Panc1 (cell line): ENCODE measurements at regions not wholly inside any gene's neighbourhood (a gene's known extent, or its start where the extent isn't known, plus 50 kb on each side); places are given as distances from the start of the nearest gene placed in this dataset.

Experiments used
- ATAC-seq: fragments of 200-7000 bp; cut with Tn5 transposase; 2 replicates; pipeline ENCODE4 v1.9.1; 2020; ENCODE audit warnings: mild to moderate bottlenecking, moderate library complexity
- BruUV-seq: library from RNA; stranded (reverse); fragments of 400-500 nt; replicated peaks from 2 replicates; lab custom pipeline; 2021; lab: Mats Ljungman, UMichigan
- CTCF ChIA-PET: fragments of 300-600 bp; sonication (Branson Sonifier 250); formaldehyde crosslinking; loops from one replicate; lab custom pipeline; 2022; ENCODE audit warnings: antibody characterized with exemption; lab: Charles Lee
- POLR2A ChIA-PET: fragments of 300-600 bp; sonication (Branson Sonifier 250); formaldehyde crosslinking; loops from one replicate; lab custom pipeline; 2022; ENCODE audit warnings: antibody characterized with exemption; lab: Charles Lee
- DNase-seq: peaks from one replicate; pipeline ENCODE4 v3.0.0-alpha.2; 2010; ENCODE audit warnings: low read depth, low spot score
- H3K27ac ChIP-seq: 2 replicates; pipeline ENCODE4 v1.5.1; 2011; ENCODE audit warnings: mild to moderate bottlenecking, low read length, inconsistent platforms
- H3K27me3 ChIP-seq: fragments of 200-500 bp; sonication (Bioruptor generic); 2 replicates; pipeline ENCODE4 v1.6.0; 2014; ENCODE audit warnings: low read length, inconsistent platforms; ENCODE audit not compliant: control insufficient read depth, insufficient read depth
- H3K36me3 ChIP-seq: fragments of 200-500 bp; sonication (Bioruptor generic); 2 replicates; pipeline ENCODE4 v1.5.1; 2014; ENCODE audit warnings: inconsistent platforms, mild to moderate bottlenecking, low read length, moderate library complexity; ENCODE audit not compliant: control insufficient read depth, insufficient read depth
- H3K4me1 ChIP-seq: 2 replicates; pipeline ENCODE4 v1.5.1; 2011; ENCODE audit warnings: inconsistent platforms, mild to moderate bottlenecking, low read length, moderate library complexity; ENCODE audit not compliant: control insufficient read depth, insufficient read depth
- H3K4me3 ChIP-seq, 2 experiments: 2 replicates each; pipeline ENCODE4 v1.5.1; 2011 to 2012; ENCODE audit warnings: low read depth in 2 of 2, low read length in 2 of 2, mild to moderate bottlenecking in 2 of 2, inconsistent platforms in 1 of 2, moderate library complexity in 1 of 2
- H3K9me3 ChIP-seq: fragments of 200-500 bp; sonication (Bioruptor generic); 2 replicates; pipeline ENCODE4 v1.5.1; 2014; ENCODE audit warnings: low read depth, mild to moderate bottlenecking, inconsistent platforms, low read length, moderate library complexity; ENCODE audit not compliant: control insufficient read depth, insufficient read depth
- POLR2AphosphoS5 ChIP-seq: IDR thresholded peaks from 2 replicates; pipeline ENCODE4 v1.6.1; 2012; ENCODE audit warnings: mild to moderate bottlenecking, low read depth, low read length, moderate library complexity
- SIN3A ChIP-seq: IDR thresholded peaks from 2 replicates; pipeline ENCODE4 v1.6.1; 2012; ENCODE audit warnings: low read depth, mild to moderate bottlenecking, low read length, moderate library complexity, borderline replicate concordance; ENCODE audit not compliant: insufficient read depth
- TCF7L2 ChIP-seq: IDR thresholded peaks from 2 replicates; pipeline ENCODE4 v1.6.1; 2011; ENCODE audit warnings: mild to moderate bottlenecking, low read depth, low read length, inconsistent platforms
- in situ Hi-C: cut with HindIII; loops from 2 replicates; pipeline ENCODE4 v1.10.0; 2016; ENCODE audit warnings: low sequenced_read_pairs, low pct_unique_long_range_greater_than_20kb
- intact Hi-C: fragments of 100-400 bp; cut with micrococcal nuclease; formaldehyde crosslinking; loops from one replicate; pipeline ENCODE4 v1.10.0; 2022; ENCODE audit not compliant: unreplicated experiment
- TF ChIP-seq, protein P1 (sequence below): fragments of 450-650 bp; IDR thresholded peaks from 2 replicates; pipeline ENCODE4 v1.5.1; 2017; ENCODE audit warnings: mild to moderate bottlenecking
- TF ChIP-seq, protein P2 (sequence below), 2 experiments: IDR thresholded peaks; 2 replicates each; pipeline ENCODE4 v1.6.1; 2011 to 2012; ENCODE audit warnings: low read depth in 2 of 2, control low read depth in 1 of 2, low read length in 1 of 2, mild to moderate bottlenecking in 1 of 2, moderate library complexity in 1 of 2; ENCODE audit not compliant: insufficient read depth in 1 of 2

DNA sequence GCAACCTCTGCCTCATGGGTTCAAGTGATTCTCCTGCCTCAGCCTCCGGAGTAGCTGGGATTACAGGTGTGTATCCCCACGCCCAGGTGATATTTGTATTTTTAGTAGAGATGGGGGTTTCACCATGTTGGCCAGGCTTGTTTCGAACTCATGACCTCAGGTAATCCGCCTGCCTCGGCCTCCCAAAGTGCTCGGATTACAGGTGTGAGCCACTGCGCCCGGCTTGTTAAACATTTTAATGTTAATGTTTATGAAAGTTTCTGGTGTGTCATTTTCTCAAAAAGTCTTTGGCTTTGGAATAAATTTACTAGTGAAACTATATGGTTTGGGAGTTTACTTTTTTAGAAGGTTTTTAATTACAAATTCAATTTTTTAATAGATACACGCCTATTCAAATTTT, 698.8 kb downstream of the MECOM start:
- no peak for TF ChIP-seq SIN3A
- TF ChIP-seq TCF7L2: no peak
- TF ChIP-seq, protein P1, sequence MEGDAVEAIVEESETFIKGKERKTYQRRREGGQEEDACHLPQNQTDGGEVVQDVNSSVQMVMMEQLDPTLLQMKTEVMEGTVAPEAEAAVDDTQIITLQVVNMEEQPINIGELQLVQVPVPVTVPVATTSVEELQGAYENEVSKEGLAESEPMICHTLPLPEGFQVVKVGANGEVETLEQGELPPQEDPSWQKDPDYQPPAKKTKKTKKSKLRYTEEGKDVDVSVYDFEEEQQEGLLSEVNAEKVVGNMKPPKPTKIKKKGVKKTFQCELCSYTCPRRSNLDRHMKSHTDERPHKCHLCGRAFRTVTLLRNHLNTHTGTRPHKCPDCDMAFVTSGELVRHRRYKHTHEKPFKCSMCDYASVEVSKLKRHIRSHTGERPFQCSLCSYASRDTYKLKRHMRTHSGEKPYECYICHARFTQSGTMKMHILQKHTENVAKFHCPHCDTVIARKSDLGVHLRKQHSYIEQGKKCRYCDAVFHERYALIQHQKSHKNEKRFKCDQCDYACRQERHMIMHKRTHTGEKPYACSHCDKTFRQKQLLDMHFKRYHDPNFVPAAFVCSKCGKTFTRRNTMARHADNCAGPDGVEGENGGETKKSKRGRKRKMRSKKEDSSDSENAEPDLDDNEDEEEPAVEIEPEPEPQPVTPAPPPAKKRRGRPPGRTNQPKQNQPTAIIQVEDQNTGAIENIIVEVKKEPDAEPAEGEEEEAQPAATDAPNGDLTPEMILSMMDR: no peak
- no peak for TF ChIP-seq POLR2AphosphoS5
- TF ChIP-seq, protein P2, sequence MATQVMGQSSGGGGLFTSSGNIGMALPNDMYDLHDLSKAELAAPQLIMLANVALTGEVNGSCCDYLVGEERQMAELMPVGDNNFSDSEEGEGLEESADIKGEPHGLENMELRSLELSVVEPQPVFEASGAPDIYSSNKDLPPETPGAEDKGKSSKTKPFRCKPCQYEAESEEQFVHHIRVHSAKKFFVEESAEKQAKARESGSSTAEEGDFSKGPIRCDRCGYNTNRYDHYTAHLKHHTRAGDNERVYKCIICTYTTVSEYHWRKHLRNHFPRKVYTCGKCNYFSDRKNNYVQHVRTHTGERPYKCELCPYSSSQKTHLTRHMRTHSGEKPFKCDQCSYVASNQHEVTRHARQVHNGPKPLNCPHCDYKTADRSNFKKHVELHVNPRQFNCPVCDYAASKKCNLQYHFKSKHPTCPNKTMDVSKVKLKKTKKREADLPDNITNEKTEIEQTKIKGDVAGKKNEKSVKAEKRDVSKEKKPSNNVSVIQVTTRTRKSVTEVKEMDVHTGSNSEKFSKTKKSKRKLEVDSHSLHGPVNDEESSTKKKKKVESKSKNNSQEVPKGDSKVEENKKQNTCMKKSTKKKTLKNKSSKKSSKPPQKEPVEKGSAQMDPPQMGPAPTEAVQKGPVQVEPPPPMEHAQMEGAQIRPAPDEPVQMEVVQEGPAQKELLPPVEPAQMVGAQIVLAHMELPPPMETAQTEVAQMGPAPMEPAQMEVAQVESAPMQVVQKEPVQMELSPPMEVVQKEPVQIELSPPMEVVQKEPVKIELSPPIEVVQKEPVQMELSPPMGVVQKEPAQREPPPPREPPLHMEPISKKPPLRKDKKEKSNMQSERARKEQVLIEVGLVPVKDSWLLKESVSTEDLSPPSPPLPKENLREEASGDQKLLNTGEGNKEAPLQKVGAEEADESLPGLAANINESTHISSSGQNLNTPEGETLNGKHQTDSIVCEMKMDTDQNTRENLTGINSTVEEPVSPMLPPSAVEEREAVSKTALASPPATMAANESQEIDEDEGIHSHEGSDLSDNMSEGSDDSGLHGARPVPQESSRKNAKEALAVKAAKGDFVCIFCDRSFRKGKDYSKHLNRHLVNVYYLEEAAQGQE (IDR thresholded peaks at IDR 0.05; ENCODE audit: insufficient read depth in 1 of 2, low read depth in 2 of 2, low read length in 1 of 2): no peak
- no TSS peak for BruUV-seq
- ATAC-seq (no peak), DNase-seq (no peak)
- Histone ChIP-seq H3K4me3 (no peak overlapping the region), H3K9me3 (0 out of 2 replicates have a peak, but pooled peaks cover 3% of the 10 kb centered on the region), H3K27me3 (no peaks in the 10 kb centered on the region), H3K27ac (no peak overlapping the region), H3K4me1 (no peaks in the 10 kb centered on the region), H3K36me3 (no peaks in the 10 kb centered on the region)
- in situ Hi-C loops: no loop called here
- ChIA-PET CTCF (no interaction called here), POLR2A (no interaction called here)
- intact Hi-C loops: no loop called here

DNA sequence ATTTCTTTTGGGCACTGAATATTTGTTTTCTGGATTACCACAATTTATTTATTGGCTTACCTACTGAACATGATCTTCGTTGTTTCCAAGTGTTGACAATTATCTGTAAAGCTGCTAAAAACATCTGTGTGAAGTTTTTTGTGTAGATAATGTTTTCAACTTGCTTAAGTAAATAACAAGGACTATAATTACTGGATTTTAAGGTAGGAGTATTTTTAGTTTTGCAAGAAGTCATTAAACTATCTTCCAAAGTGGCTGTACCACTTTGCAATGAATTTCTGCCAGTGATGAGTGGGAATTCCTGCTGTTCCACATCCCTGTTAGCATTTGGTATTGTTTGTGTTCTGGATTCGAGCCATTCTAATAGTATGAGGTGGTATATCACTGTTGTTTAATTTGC, 702.2 kb downstream of the MECOM start:
- CTCF ChIA-PET: no interaction called here
- POLR2A ChIA-PET: no interaction called here
- TF ChIP-seq POLR2AphosphoS5: no peak
- TF ChIP-seq, protein P2 (IDR thresholded peaks at IDR 0.05; ENCODE audit: insufficient read depth in 1 of 2, low read depth in 2 of 2, low read length in 1 of 2): no peak
- TF ChIP-seq SIN3A: no peak
- TF ChIP-seq, protein P1: no peak
- TF ChIP-seq TCF7L2: no peak
- BruUV-seq: no TSS peak
- no peaks in the 10 kb centered on the region for H3K4me1 ChIP-seq
- no peak overlapping the region for H3K27ac ChIP-seq
- intact Hi-C loops (no loop called here), in situ Hi-C loops (no loop called here)
- no peaks in the 10 kb centered on the region for H3K27me3 ChIP-seq
- no peak overlapping the region for H3K4me3 ChIP-seq
- no peak for DNase-seq
- no peak for ATAC-seq
- H3K36me3 ChIP-seq: no peaks in the 10 kb centered on the region
- no peaks in the 10 kb centered on the region for H3K9me3 ChIP-seq
